NCI-H460 (cell line): ENCODE measurements at regions not wholly inside any gene's neighbourhood (a gene's known extent, or its start where the extent isn't known, plus 50 kb on each side); places are given as distances from the start of the nearest gene placed in this dataset.
A peak's percentile ranks its signal among the peaks of the same experiment; 100 is the strongest.

Source experiments
- DNase-seq: peaks from one replicate; pipeline ENCODE4 v3.0.0-alpha.2; 2016; ENCODE audit warnings: low read depth; ENCODE audit errors: extremely low read depth

DNA sequence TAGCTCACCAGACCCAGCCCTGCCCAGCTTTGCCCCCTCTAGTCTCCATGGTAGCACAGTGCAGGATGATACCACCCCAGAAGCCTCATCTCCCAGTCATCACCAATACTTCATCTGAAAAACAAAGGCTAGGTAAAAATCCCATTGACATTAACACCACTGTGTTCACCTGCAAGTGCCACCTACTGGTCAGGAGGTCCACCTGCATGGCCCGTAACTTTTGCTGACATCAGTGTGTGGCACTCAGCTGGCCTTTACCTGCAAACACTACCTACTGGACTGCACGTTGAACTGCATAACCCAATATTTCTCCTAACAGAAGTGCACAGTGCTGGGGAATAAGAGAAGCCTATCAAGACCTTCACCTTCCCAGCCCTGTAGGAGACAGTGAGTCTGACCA, 234.7 kb upstream of the ADGRB3 start:
- no peak for DNase-seq

- DNase-seq: no peak
These were observed 243.1 kb upstream of the ADGRB3 start for GRCh38 chr6:68391953-68392352.

- no peak for DNase-seq
These were observed 262.1 kb upstream of the ADGRB3 start for GRCh38 chr6:68372991-68373390.

- DNase-seq: no peak
These were observed 266.2 kb upstream of the ADGRB3 start for GRCh38 chr6:68368845-68369244.

DNA sequence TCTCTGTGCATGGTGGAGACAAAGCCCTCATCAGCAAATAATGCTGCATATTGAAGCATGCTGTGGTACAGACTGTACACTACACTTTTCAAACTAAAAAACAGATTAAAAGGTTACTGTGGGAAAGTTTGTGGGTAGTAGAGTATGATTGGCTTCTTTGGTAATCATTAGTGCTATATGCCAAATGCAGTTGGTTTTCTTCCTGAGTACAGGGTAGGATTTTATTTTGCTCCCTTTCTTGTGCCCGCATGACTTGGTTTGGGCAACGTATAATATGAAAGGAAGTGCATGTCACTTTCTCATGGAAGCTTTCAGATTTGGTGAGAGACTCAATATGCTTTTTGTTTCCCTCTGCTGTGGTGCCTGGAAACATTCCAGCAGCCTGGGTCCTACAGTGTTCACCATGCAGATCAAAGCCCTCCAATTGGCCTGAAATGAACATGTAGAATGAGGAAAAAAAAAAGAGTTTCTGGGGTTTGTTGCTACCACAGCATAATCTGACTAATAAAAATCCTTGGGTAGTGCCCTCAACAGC, 270.7 kb upstream of the ADGRB3 start:
- DNase-seq: no peak

DNA sequence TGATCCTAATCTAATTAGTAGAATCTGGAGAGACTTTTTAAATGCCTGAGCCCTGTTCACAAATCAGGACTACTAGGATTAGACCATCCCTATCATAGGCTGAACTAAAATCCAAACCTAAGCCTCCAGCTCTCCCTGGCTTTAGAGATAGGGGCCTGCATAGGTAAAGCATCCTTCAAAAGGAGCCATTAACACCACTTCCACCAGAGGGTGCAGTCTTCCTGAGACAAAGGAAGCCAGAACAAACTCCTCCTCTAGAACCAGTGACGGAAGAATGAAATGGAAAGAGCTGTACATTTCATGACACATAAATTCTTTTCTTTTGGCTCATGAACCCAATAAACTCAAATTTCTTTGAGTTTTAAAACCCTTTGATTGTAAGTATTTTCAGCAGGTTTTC, 291.2 kb upstream of the ADGRB3 start:
- peak; percentile 61 for DNase-seq

GRCh38 chr6:68342286-68342685, 292.8 kb upstream of the ADGRB3 start:
- DNase-seq: no peak

- DNase-seq: no peak
These were observed 295.5 kb upstream of the ADGRB3 start for GRCh38 chr6:68339488-68340131.

DNA sequence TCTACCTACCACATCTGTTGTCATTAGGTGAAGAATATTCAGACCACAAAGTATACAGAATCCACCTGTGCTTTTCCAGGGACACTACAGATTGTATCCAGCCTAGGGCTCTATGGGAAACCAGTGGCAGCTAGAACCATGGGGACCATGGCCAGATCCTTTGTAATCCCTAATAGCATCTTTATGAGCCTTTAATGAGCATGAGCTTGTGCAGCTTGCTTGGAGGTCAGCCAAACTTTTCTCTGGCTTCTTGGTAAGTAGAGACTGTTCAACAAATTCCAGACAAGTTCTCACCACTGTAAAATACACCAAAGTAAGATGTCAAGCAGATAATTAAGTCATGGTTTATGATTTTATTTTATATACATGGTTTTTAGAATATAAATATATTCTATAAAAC, 301.6 kb upstream of the ADGRB3 start:
- DNase-seq: no peak

- DNase-seq: no peak
These were observed 306.9 kb upstream of the ADGRB3 start for GRCh38 chr6:68328156-68328555.

GRCh38 chr6:68326762-68327161, 308.3 kb upstream of the ADGRB3 start:
- no peak for DNase-seq

- no peak for DNase-seq
These were observed 317.7 kb upstream of the ADGRB3 start for GRCh38 chr6:68317366-68317765.

DNA sequence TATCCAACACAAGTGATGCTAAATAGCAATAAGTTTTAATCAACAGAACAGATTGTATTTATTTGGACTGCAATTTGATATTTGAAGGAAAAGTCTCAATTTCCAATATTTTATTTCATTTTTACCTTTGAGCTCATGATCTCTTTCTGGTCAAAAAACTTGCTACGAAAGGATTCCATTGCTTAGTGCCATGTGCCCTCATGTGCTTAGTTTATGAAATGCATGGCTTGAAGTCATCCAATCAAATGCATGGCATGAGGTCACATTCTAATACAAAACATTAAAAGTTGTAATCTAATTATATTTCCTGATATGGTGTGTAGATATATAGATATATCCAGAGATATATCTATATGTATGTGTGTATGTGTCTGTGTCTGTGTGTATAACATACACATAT, 321.2 kb upstream of the ADGRB3 start:
- no peak for DNase-seq

DNA sequence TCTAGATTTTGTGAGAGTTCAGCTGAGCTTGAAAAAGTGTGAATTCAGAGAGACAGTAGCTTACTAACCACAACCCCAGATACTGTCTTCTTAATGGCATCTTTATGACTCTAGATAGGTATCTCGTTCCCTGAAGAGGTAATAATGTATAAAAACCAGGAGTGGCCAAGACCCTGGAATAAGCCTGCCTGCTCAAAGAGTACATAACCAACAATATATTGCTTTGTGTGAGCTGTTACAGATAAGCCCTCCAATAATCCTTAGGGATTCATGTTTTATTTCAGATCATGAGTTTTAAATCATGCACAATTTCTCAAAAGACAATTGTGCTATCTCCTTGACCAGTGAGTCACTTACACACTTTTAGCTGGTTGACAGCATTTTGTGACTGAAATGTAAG, 327.8 kb upstream of the ADGRB3 start:
- DNase-seq: no peak

DNA sequence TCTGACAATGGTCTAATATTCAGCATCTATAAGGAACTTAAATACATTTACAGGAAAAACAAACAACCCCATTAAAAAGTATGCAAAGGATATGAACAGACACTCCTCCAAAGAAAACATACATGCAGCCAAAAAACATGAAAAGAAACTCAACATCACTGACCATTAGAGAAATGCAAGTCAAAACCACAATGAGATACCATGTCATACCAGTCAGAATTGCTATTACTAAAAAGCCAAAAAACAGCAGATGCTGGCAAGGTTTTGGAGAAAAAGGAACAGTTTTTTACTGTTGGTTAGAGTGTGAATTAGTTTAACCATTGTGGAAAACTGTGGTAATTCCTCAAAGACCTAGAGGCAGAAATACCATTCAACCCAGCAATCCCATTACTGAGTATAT, 339.0 kb upstream of the ADGRB3 start:
- no peak for DNase-seq

- no peak for DNase-seq
These were observed 352.4 kb upstream of the ADGRB3 start for GRCh38 chr6:68282646-68283045.

GRCh38 chr6:68279793-68280557, 355.1 kb upstream of the ADGRB3 start:
- peak; percentile 0 for DNase-seq

GRCh38 chr6:68273297-68273696, 361.8 kb upstream of the ADGRB3 start:
- no peak for DNase-seq

DNA sequence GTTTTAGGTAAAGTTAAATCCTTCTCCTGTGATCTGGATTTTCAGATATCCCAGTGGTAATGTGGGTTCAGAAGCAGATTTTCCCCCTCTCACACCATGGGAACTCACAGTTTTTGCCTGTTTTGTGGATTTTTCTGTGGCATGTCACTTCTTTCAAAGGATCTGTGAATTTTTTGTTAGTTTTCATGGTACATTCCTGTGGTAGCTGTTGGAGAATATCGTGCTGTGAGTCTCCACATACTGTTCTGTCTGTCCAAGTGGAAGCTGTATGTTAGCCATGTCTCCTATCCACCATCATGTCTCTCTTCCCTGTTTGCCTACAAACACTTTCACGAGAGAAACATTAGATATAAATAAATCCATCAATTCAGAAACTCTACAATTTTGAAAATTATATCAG, 378.7 kb upstream of the ADGRB3 start:
- no peak for DNase-seq

DNA sequence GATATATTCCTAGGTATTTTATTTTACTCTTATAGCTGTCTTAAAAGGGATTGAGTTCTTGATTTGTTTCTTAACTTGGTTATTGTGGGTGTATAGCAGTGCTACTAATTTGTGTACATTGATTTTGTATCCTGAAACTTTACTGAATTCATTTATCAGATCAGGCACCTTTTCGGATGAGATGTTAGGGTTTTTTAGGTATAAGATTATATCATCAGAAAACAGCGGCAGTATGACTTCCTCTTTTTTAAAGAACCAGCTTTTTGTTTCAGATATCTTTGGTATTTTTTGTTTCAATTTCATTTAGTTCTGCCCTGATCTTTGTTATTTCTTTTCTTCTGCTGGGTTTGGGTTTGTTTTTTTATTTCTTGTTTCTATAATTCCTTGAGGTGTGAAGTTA, 382.4 kb upstream of the ADGRB3 start:
- no peak for DNase-seq

DNA sequence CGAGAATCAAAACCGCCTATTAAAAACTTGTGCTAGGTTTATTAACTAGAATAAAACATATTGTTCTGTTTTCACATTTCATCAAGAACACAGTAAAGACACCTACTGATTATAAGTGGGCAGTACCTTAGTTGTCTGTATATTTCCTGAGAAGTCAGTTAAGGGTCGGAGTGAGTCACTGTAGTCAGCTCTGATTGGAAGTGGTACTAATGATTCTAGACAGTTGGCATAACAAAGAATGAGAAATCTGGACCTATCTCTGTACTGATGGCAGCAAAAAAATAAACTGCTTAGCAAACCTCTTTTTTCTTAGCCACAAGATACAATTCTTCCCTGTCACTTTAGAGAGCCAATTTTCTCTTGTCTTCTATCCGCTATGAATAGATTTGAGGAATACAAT, 387.3 kb upstream of the ADGRB3 start:
- DNase-seq: no peak

DNA sequence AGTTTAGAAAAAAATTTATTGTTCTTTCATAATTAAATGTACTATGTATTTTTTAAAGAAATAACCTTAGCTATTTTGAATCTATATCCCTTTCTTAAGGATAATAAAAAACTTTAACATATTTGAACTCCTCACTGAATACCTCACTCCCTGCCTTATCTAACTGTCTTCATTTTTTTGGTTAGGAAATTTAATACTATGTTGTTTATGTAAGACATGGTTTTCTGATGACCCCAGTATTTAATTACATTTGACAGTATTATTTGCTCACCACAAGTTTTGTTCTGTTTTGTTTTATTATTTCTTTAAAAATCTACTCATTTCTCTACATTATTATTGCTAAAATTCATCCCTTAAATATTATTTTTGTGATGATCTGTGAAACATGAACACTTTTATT, 394.4 kb upstream of the ADGRB3 start:
- DNase-seq: no peak
